NCI-H1092 (cell line): ENCODE measurements at regions not wholly inside any gene's neighbourhood (a gene's known extent, or its start where the extent isn't known, plus 50 kb on each side); places are given as distances from the start of the nearest gene placed in this dataset.

Experiments
- DNase-seq: peaks from one replicate; lab custom pipeline; 2025; lab: John Stamatoyannopoulos, UW

DNA sequence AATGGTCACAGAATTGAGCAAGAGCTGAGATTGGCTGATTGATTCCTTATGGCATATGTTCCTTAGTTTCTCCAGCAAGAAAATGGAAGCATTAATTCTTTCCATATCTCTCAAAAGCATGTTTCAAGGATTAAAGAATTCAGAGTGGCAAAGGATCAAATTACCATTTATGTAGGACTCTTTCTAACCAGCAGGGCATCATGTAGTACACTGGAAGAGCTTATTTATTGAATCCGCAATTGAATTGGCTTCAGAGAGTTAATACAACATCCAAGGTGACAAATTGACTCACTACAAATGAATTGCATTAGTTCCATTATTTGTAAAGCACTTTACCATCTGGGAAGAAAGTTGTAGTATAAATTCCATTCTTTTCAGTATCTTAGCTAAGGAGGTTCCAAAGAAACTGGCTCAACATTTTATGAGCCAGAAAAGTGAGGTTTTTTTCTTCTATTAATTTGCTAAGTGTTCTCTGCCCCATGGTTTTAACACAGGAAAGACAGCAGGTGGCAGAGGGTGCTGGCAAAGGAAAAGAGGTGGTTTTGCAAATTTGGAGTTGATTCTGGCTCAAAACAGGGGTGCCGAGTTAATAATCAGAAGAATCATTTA, 409.9 kb downstream of the MTX2 start:
- no peak for DNase-seq

DNA sequence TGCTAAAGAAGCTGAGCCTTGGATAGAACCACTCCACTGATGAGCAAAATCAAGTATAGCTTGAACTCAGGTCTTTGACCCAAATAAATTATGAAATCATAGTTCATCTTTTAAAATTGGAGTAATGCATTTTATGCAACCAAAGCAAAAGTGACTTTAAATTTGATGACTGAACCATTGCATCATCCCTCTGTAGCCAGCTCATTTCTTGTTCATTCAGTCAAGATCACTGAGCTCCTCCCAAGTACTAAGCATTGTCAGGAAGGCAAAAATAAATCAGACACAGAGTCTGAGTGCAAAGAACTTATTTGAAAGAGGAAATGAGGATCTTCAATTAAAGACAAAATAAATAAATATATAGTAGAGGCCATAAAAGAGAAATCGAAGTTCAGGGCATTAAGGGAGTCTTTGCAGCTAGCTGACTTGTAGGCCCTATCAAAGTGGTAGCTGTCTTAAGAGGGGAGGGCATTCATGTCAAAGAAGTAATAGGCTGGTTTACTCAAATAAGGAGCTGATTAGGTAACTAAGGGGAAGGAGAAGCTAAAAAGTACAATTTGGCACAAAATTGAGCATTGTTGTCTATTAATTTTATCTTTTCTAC, 411.8 kb downstream of the MTX2 start:
- DNase-seq, result no peak

DNA sequence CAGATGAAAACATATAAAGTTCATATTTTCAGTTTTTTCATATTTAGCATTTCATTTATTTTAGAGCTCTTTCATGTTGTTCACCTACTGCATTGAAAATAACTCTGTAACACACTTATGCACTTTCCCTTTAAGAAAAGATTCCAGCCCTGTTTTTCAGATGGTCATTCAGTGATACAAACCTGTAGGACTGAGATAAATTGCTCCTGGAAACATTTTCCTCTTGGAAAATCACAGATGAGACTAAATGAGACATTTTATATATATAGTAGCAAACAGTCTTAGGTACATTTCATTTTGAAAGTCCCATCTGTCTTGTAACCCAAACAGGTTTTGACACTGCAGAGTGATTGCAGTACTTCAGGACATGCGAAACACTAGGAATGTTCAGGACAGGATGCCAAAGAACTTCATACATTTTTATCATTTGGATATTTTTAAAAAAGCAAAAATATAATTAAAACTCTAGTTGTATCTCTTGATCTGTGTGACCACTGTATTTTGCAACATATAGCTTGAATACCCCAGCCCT, 412.4 kb downstream of the MTX2 start:
- DNase-seq, result no peak

DNA sequence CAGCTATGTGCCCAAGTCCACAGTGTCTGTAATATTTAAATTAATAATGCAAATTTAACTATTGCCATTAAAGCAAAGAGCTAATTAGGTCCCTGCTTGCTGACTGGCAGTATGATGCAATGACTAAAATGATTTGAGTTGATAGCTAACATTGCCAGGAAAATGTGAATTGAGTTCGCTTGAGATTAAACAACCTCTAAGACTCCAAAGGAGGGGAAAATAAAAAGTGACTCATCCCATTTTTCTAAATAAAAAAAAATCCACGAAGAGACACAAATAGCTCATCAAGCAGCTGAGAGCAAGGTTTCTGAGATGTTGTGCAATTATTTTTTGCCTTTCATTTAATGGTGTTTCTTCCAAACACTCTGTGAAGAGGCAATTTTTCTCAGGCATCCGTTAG, 413.0 kb downstream of the MTX2 start:
- DNase-seq, result no peak

DNA sequence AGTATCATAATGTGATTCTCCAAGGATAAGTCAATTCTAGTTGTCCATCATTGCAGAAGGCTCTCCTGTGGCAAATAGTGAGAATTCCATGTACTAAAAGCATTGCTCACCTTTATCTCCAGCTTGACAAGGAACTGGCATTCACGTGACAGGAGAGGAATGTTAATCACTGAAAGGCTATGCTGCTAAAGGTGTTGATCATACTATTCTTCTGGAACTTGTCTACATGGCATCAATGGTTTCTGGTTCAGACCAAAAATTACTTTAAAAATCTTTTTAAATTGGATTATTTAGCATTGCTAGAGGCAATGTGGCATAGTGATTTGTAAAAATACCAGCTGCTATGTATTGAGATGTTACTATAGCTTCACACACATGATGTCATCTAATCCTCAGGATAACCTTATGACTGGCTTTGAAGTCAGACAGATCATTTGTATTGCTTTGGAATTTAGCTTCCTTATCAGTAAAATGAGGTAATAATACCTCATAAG, 414.4 kb downstream of the MTX2 start:
- no peak for DNase-seq

DNA sequence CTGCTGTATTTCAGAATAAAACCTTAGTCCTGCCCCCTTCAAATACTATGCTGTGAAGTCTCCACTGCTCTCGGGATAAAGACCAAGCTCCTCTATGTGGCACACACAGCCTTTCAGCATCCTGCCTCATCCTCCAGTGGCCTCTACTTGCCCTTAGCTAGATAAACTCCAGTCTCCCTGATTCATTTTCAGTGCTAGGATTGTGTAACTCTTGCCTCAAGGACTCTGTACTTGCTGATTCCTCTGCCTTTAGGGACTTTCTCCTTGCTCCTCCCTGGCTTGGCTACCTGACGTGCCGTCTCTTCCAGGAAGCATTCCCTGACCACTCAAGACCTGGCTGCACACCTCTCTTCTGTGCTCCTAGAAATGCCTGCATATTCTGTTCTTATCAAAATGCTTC, 416.7 kb downstream of the MTX2 start:
- no peak for DNase-seq

DNA sequence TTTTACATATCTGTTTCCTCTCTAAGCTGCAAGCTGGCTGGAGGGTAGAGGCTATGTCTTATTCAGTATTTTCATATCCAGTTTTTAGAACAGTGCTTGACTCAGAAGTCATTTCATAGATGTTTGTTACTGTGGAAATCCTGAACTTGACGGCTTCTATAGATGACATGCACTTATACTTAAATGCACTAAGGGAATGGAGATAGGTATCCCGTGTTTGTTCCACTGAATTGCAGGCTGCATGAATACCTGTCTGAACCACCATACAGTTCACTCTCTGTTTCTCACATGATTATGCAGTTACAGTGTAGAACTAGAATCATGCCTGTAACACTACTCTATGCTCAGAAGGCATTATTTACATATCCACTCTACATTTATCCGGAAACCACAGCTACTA, 417.1 kb downstream of the MTX2 start:
- no peak for DNase-seq

DNA sequence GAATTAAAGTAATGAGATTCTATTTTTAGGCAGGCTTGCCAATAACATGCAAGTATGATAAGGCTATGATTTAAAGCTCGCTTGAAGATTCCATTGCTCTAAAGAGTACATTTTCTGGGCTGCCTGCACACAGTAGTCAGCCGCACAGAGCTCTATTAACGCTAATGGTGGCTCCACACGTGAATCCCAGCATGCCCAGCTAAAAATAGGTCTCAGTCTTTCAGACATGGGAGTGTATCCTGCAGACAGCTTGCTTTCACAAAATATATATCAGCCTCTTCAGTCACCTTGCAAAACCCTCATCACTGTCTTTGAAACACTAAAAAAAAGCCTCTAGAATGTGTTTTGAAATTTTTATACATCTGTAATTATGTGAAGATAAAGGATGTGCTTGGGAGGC, 418.1 kb downstream of the MTX2 start:
- no peak for DNase-seq

DNA sequence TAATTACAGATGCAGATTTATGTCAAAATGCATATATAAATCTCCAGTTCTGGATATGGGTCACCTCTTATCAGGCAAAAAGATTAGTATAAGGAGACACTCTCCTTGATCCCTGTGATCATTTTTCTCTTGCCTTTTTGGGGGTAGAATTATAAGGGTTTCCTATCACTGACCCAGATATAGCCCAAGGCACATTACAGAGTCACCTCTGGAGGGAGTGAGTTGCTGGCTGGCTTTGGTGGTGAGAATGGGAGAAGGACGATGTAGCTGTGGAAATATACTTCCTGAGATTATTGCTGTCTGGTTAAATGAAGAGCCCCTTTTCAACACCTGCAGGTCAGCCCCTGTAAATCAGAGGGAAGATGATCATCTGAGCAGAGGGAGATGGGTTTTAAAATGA, 418.7 kb downstream of the MTX2 start:
- no peak for DNase-seq

DNA sequence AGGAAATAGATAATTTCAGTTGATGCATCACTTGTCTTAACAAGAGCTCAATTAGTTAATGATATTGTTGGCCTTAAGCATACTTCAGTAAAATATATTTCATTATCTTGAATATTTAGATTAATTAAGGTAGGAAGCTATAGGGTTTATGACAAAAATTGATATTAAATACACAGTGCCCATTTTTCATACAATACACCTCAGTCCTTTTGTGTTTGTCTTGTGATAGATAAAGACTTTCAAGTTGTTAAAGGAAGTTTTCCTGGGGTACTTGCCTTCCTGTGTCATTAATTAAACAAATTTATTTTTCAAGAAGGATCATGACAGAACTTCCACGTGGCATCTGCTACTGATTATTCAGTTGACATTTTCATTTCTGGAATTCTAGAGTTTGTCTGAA, 420.5 kb downstream of the MTX2 start:
- DNase-seq, result no peak

DNA sequence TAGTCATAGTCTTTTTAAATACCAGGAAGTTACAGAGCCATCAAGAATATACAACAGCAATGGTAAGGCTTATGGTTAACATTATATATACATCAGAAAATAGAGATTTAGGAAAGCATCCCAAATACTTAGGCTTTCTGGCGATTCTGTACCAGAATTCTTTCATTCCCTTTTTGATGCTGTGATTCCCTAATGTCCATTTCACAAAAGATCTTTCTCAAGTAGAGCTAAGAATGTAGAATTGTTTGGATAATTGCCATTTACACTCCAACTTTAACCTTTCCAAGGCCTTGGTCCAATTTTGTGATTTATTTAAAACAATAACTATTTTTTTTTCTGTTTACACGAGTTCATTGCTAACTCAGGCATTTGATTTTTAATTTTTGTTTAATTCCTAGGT, 422.2 kb downstream of the MTX2 start:
- DNase-seq, result no peak

DNA sequence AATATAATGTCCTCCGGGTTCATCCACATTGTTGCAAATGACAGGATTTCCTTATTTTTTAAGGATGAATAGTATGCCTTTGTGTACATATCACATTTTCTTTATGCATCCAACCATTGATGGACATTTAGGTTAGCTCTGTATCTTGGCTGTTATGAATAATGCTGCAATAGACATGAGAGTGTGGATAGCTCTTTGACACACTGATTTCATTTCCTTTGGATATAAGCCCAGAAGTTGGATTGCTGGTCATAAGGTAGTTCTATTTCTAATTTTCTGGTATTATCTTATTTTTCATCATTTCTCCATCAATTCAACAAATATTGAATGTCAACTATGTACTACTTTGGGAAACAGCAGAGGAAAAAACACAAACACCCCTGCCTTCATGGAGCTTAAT, 423.3 kb downstream of the MTX2 start:
- no peak for DNase-seq

DNA sequence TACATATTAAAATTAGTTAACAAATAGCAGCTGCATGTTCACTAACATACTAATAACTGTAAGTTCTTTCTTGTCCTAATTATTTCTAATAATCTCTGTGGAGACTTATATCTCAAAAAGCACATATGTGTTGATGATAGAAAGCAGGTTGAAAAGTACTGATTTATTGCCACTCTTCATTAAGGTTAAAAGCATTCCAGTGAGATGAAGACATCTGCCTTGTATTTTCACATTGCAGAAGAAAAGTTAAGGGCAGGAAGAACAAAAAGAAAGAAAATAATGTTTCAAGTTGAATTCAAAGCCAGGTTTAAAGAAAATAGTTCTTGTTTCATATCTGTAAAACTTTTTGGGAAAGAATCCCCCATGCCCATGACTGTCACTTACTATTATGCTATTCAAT, 429.9 kb downstream of the MTX2 start:
- DNase-seq, result no peak

DNA sequence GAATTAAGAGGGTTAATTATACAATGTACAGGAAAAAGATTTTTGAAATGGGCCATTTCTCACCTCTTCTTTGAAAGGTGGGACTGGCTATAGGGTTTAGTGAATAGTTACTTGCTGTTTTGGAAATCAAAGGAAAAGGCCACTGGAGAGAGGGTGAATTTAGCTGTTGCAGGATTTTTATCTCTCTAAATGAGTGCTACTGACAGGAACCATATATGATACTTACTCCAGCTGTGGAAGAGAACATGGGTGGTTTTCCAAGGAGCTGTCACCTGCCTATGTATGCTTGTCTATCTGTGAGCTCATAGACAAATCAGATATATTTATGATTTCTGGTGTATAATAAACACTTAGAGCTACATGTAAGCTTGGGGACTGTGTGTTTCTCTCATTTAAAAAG, 430.4 kb downstream of the MTX2 start:
- no peak for DNase-seq

DNA sequence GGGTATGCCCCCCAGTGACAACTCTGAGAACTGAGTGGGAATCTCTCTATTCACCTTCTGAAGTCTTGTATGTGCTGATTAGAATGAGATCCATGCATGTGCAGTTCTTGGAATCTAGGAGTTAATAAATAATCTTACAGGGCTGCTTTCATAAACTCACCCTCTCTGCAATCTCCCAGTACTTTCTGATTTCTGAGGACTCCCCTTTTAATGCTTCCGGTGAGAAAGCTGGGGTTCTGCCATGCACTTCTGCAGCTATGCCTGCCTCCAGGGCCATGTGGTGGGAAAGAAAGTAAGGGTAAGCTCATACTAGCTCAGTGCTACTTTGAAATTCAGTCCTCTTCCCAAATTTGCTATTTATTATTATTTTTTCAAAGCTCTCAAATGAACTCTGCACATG, 432.9 kb downstream of the MTX2 start:
- no peak for DNase-seq

DNA sequence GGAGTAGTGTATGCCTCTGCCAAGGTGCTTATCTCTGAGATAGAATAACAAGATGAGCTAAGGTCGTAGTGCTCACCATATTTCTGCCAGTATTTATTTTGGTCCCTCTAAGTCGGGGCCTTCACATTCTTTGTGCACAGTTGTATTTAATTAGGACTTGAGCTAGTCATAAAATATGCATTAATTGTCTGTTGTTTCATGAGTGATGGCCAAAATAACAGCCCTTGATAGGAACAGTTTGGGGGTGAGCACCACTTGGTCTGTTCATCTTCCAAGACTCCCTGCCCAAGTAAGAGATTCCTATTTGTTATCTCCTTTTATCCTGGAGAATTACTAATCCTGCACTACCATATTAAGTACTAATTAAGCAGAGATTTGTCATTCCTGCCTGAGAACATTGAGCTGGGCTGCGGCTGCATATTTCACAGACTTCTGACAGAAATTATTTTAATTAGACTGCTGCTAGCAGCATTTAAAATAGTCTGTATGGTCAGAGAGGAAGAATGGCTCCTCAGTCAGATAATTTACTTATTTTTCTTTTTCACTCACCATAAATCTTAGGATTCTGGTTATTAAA, 435.1 kb downstream of the MTX2 start:
- DNase-seq, result no peak

DNA sequence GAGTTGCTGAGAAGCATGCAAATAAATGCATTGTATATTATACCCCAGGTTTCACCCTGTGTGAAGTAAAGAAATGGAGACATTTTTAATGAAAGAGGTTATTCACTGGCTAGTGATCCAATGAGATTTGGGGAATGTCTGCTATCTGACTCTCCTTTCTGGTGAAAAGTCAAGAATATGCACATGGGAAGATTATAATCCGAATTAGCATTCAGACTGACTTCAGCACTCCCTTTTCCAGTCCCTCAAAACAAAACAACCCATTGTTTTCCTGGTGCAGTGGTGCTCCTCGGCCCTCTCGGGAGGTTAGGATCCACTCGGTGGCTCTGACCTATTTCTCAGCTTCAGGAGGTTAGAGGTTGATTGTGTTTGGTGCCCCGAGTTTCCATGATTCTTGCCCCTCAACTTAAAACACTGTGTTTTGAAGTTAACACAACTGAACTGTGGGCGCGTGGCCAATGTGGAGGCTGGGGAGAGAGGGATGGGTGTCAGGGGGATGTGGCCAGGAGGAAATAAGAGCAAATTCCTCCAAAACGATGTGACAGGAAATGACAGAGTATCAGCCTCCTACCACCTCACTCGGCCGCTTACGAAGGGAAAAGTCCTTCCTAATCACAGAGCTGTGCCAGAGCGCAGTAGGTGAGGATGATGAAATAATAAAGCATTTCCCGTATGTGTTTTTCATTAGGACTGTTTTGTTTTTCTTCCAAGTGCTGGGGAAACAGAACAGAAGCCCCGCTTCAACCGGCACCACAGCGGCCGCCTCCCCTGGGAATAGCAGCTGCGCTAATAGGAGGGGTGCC, 440.1 kb downstream of the MTX2 start:
- no peak for DNase-seq

DNA sequence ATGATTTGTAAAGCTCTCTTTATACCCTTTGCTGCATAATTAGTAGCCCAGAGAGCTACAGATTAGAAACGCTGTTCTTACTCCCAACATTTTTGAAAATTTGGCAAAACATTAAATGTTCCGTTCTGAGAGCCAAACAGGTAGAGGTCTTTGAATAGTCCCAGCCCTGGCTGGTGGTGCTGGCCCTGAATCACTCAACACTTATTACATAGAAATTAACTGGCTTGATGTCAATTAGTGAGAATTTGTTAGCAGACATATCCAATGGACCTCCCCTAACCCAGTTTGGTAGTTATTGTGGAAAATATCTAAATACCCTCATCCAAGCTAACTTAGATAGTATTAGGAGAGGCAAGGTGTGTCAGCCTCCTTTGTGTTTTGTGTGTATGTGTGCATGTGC, 440.7 kb downstream of the MTX2 start:
- DNase-seq, result no peak

DNA sequence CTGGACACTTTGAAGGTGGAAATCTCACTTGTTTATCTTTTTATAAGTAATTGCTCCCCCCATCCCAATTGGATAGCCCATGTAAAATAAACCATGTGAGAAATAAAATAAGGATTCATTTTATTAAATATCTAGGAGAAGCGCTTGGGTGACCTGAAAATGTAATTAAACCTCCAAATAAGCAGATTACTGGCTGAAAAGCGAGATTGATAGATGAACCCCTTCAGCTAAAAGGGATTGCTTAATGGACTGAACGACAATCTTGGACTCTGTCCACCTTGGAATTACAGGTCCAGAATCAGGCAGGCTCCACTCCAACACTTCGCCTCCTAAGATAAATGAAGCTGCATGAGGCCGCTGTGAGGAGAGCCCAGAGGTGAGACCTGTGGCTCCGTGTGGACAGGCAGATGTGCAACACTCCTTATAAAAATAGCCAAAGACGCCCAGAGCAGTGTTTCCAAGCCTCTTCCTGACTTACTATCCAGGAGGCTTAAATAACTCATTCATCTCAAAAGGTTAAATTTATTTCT, 441.5 kb downstream of the MTX2 start:
- peak; percentile 5 for DNase-seq

DNA sequence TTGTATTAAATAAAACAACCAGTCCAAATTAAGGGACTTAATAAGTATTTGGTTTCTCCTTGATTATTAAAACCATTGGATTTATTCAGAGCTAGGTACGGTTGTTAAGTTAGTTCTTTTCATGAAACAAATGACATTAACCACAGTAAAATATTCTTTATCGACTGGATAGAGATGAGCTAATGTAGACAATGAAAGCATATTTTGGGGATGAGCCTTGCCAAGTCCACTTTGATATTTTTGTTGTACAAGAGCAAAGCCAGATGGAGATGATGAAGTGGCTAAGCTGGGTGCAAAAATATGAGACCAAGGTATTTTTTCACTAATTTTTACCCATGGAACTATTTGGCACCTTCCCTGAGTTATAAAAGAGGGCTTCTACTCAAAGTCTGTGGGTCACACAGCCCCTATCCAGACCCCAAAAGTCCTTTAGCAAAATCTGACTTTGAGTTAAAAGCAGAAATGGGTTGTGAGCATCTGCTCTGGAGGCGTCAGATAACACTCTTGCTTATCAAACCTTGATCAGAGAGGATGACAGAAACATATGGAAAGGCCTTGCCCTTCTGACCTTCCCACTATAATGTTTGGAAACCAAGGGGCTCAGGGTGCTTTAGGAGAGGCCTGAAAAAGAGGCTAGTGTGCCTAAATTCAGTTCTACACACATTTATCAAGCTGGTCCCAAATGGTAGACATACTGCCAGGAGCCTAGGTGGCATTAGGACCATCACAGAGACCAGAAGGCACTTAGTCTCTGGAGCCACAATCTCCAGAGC, 456.8 kb downstream of the MTX2 start:
- no peak for DNase-seq

DNA sequence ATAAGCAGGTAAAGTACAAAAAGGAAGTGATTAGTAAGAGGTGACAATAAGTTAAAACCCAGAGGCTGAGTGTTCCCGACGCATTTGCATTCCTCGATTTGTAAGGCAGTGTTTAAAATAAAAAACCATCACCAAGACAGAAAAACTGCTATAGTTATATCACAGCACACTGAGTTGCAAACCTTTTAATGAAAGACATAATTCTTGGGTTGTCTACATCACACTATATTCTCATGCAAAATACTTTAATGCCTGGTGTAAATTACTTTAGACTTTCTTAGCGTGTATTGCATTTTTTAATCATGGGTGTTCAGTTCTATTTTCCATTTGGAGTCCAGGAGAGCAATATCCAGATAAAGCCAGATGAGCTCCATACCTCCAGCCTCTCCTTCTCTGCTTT, 458.5 kb downstream of the MTX2 start:
- no peak for DNase-seq
